Kidney epithelial cell (primary cell): ENCODE measurements at regions not wholly inside any gene's neighbourhood (a gene's known extent, or its start where the extent isn't known, plus 50 kb on each side); places are given as distances from the start of the nearest gene placed in this dataset.

Experiments
- DNase-seq: peaks from one replicate; pipeline ENCODE4 v3.0.0-alpha.2; 2010; ENCODE audit warnings: low read depth
- H3K27me3 ChIP-seq: 2 replicates; pipeline ENCODE4 v1.6.0; 2011; ENCODE audit warnings: low read length; ENCODE audit not compliant: control insufficient read depth, insufficient read depth
- H3K36me3 ChIP-seq: 2 replicates; pipeline ENCODE4 v1.5.1; 2011; ENCODE audit warnings: low read length; ENCODE audit not compliant: control insufficient read depth, insufficient read depth
- H3K4me3 ChIP-seq: 2 replicates; pipeline ENCODE4 v1.5.1; 2011; ENCODE audit warnings: low read depth, mild to moderate bottlenecking, control low read depth, low read length
- TF ChIP-seq, protein P1 (sequence below): IDR thresholded peaks from 2 replicates; pipeline ENCODE4 v1.5.1; 2011; ENCODE audit warnings: mild to moderate bottlenecking, moderate library complexity, low read length, control low read depth, inconsistent platforms; ENCODE audit not compliant: insufficient read depth, poor library complexity, severe bottlenecking

DNA sequence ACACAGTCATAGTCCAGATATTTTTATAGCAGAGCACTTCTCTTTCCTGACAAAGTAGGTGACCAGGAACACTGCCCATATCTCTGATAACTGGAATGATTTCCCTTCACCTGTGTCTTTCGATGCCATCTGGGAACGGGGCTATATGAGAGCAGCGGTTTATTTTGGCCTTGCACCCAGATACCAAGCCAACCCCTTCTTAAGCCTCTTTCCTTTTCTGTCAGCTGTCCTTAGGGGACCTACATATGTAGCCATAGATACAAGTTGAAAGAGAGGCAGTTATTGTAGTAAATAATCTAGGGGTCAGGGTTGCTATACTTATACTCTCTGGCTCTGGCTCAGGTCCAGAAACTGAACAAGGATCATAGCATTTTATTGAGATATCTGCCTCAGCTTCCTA is 128.8 kb downstream of the NHLRC3 start:
- no peak for DNase-seq

DNA sequence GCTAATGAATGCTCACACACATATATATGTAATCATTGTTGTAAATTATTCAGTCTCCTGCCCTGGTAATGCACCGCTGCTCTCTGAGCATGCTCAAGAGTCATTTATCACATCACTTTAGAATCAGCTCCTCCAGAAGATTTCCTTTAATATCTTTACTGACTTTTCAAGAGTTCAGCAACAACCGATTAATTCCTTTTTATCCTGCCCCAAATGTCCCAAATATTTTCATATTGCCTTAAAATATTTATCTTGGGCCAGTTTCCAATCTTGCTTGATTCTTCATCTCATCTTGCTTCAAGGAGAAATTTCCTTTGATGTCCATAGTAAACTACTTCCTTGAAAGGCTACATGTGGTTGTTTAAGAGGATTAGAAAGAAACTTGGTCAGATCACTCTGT is 132.5 kb downstream of the NHLRC3 start:
- H3K36me3 ChIP-seq, result no peaks in the 10 kb centered on the region
- TF ChIP-seq, protein P1, sequence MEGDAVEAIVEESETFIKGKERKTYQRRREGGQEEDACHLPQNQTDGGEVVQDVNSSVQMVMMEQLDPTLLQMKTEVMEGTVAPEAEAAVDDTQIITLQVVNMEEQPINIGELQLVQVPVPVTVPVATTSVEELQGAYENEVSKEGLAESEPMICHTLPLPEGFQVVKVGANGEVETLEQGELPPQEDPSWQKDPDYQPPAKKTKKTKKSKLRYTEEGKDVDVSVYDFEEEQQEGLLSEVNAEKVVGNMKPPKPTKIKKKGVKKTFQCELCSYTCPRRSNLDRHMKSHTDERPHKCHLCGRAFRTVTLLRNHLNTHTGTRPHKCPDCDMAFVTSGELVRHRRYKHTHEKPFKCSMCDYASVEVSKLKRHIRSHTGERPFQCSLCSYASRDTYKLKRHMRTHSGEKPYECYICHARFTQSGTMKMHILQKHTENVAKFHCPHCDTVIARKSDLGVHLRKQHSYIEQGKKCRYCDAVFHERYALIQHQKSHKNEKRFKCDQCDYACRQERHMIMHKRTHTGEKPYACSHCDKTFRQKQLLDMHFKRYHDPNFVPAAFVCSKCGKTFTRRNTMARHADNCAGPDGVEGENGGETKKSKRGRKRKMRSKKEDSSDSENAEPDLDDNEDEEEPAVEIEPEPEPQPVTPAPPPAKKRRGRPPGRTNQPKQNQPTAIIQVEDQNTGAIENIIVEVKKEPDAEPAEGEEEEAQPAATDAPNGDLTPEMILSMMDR, result no peak
- no peak overlapping the region for H3K4me3 ChIP-seq
- H3K27me3 ChIP-seq, result no peaks in the 10 kb centered on the region
- no peak for DNase-seq

More for the DNA sequence above, 128.8 kb downstream of the NHLRC3 start:
- Histone ChIP-seq H3K36me3 (no peaks in the 10 kb centered on the region), H3K4me3 (no peak overlapping the region), H3K27me3 (no peaks in the 10 kb centered on the region)
- TF ChIP-seq, protein P1, result no peak

DNA sequence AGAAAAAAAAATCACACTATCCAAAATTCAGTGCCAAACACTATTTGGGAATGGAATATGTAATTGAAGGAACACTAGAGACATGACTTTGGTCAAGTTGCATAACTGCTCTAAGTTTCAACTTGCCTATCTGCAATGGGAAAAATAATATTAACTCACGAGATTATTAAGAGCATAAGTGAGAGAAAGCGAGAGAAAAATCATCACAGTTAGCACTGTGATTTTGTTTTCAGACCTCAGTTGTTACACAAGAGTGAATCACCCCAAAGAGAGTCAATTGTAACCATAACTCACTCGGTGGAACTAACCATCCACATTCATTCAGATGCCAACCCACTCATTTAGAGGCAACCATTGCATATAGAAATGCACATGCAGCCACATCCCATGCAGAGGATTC is 147.1 kb downstream of the NHLRC3 start:
- Histone ChIP-seq H3K4me3 (no peak overlapping the region), H3K27me3 (no peaks in the 10 kb centered on the region), H3K36me3 (no peaks in the 10 kb centered on the region)
- TF ChIP-seq, protein P1, result no peak
- no peak for DNase-seq

DNA sequence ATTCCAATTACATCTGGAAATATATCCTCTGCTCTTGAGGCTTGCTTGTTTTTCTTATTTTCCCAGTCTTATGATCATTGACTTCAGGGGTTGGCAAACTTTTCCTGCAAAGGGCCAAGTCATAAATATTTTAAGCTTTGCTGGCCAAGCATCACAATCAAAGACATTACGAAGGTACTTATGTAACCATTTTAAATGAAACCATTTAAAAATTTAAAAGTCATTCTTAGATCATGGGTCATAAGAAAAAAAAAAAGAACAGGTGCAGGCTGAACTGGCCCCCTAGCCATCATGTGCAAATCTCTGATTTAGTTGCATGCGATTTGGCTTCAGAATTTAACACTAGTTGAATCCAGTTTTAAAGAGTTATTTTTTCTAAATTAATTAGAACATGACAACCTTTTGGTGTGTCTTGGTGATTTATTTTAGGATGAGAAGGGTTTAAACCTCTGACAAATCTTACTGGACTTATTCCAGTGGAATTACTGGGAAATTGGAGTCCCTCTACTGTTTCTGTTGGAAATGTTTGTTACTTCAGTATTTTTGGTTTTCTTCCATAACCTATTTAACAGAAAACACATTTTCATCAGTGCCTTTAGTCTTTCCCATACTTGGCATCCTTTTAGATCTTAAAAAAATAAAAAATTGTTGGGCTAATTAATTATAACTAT is 148.1 kb downstream of the NHLRC3 start:
- H3K36me3 ChIP-seq, result no peaks in the 10 kb centered on the region
- no peaks in the 10 kb centered on the region for H3K27me3 ChIP-seq
- no peak overlapping the region for H3K4me3 ChIP-seq
- DNase-seq, result no peak
- TF ChIP-seq, protein P1, result no peak

DNA sequence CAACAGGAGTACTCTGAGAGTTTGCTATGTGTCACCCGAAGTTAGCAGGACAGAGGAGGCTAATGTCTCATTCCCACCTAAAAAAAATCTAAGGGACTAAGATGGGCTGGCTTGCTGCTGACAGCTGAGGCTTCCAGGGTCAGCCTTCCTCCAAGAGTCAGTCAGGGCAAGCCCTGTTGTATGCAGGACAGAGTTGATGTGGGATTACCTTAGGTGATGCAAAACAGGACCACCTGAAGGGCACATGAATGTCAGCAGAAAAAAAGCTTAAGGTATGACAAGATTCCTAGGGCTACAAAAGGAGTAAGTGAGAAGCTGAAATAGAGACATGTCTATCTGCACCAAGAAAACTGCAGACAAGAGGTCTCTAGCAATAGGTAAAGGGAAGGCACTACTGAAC is 151.5 kb downstream of the NHLRC3 start:
- TF ChIP-seq, protein P1, result no peak
- H3K4me3 ChIP-seq, result no peak overlapping the region

More for the DNA sequence above, 151.5 kb downstream of the NHLRC3 start:
- DNase-seq, result no peak
- Histone ChIP-seq H3K36me3 (no peaks in the 10 kb centered on the region), H3K27me3 (no peaks in the 10 kb centered on the region)
